K562 (cell line): ENCODE measurements at regions not wholly inside any gene's neighbourhood (a gene's known extent, or its start where the extent isn't known, plus 50 kb on each side); places are given as distances from the start of the nearest gene placed in this dataset.

Experiments
- ATAC-seq: fragments of 200-7000 bp; cut with Tn5 transposase; 3 replicates; pipeline ENCODE4 v1.9.1; 2020; ENCODE audit warnings: moderate library complexity
- BruUV-seq: library from RNA; stranded (reverse); fragments of 400-500 nt; replicated peaks from 2 replicates; lab custom pipeline; 2021; lab: Mats Ljungman, UMichigan
- CTCF ChIA-PET: fragments of 300-600 bp; formaldehyde crosslinking; extraction: SDS; loops from one replicate; lab custom pipeline; 2021; ENCODE audit warnings: low intra/inter-chr PET ratio; lab: Yijun Ruan, JAX
- POLR2A ChIA-PET: fragments of 300-600, 350-650 bp; sonication (Branson Sonifier 250); formaldehyde crosslinking; extraction: SDS; loops from one replicate; lab custom pipeline; 2021; ENCODE audit warnings: antibody characterized with exemption, inconsistent platforms; lab: Yijun Ruan, JAX
- DNase-seq, 4 experiments: peaks; one replicate each; pipeline versions ENCODE4 v3.0.0 to v3.0.0-alpha.2; 2011 to 2018; ENCODE audit warnings: low spot score in 3 of 4, mixed read lengths in 3 of 4; ENCODE audit errors: extremely low read depth in 1 of 4
- FAIRE-seq: peaks from 2 replicates; lab custom pipeline; 2011; peaks lifted over from hg19 to GRCh38; lab: Jason Lieb, UNC
- H2AFZ ChIP-seq: 2 replicates; pipeline ENCODE4 v1.6.0; 2011; ENCODE audit warnings: low read depth, low read length, control low read depth, inconsistent platforms
- H3K27ac ChIP-seq: fragments of 200-600 bp; 3 replicates; pipeline ENCODE4 v1.8.0; 2011; ENCODE audit warnings: low read depth, mild to moderate bottlenecking, control low read depth, inconsistent platforms, low read length, moderate library complexity, mixed read lengths; ENCODE audit errors: extremely low read depth
- H3K27me3 ChIP-seq, 2 experiments: fragments of 300-600 bp in 1 of 2; 2 replicates in 1 of 2; 3 replicates in 1 of 2; pipeline versions ENCODE4 v1.6.0 to v1.8.0; 2011; ENCODE audit warnings: inconsistent platforms in 2 of 2, low read length in 2 of 2, mild to moderate bottlenecking in 1 of 2, mixed read lengths in 1 of 2, moderate library complexity in 1 of 2; ENCODE audit not compliant: control insufficient read depth in 2 of 2, insufficient read depth in 2 of 2
- H3K36me3 ChIP-seq: fragments of 300-600 bp; 3 replicates; pipeline ENCODE4 v1.8.0; 2011; ENCODE audit warnings: mild to moderate bottlenecking, low read length, inconsistent platforms; ENCODE audit not compliant: control insufficient read depth, insufficient read depth
- H3K4me1 ChIP-seq, 2 experiments: fragments of 200-600 bp in 1 of 2; replicated peaks in 1 of 2; 2 replicates in 1 of 2; 3 replicates in 1 of 2; pipeline versions ENCODE4 v1.5.1 to v1.8.0; 2011; ENCODE audit warnings: inconsistent platforms in 2 of 2, low read length in 2 of 2, mild to moderate bottlenecking in 1 of 2, mixed read lengths in 1 of 2, moderate library complexity in 1 of 2; ENCODE audit not compliant: control insufficient read depth in 2 of 2, insufficient read depth in 2 of 2
- H3K4me2 ChIP-seq: 2 replicates; pipeline ENCODE4 v1.6.1; 2011; ENCODE audit warnings: low read length, control low read depth, inconsistent platforms, mixed read lengths; ENCODE audit not compliant: insufficient read depth
- H3K4me3 ChIP-seq: fragments of 200-600 bp; sonication (generic), shearing (Covaris generic); 2 replicates; pipeline ENCODE4 v1.5.1; 2016; ENCODE audit warnings: control low read depth, inconsistent platforms
- H3K79me2 ChIP-seq: fragments of 200-600 bp; 3 replicates; pipeline ENCODE4 v1.8.0; 2011; ENCODE audit warnings: low read length, inconsistent platforms; ENCODE audit not compliant: control insufficient read depth, insufficient read depth
- H3K9ac ChIP-seq, 2 experiments: 2 replicates each; pipeline versions ENCODE4 v1.6.0 to v1.6.1; 2011; ENCODE audit warnings: low read depth in 2 of 2, low read length in 2 of 2, control low read depth in 1 of 2, inconsistent platforms in 1 of 2, mild to moderate bottlenecking in 1 of 2, mixed read lengths in 1 of 2; ENCODE audit not compliant: insufficient read depth in 1 of 2
- H3K9me1 ChIP-seq: one replicate; pipeline ENCODE4 v1.6.0; 2011; ENCODE audit warnings: inconsistent platforms, mild to moderate bottlenecking, low read length, moderate library complexity; ENCODE audit not compliant: control insufficient read depth, insufficient read depth
- H3K9me3 ChIP-seq: replicated peaks from 2 replicates; pipeline ENCODE4 v1.5.1; 2011; ENCODE audit warnings: low read depth, low read length, inconsistent platforms; ENCODE audit not compliant: control insufficient read depth, insufficient read depth
- H4K20me1 ChIP-seq: replicated peaks from 2 replicates; pipeline ENCODE4 v1.6.1; 2011; ENCODE audit warnings: low read length, inconsistent platforms, mixed read lengths; ENCODE audit not compliant: control insufficient read depth, insufficient read depth
- CBFB ChIP-seq: sonication (generic); formaldehyde crosslinking; IDR thresholded peaks from 2 replicates; pipeline ENCODE4 v1.4.0; 2020; ENCODE audit warnings: mild to moderate bottlenecking, missing genetic modification reagents
- DMBX1 ChIP-seq: fragments of 250-450 bp; sonication (Bioruptor Pico); IDR thresholded peaks from 2 replicates; pipeline ENCODE4 v1.8.0; 2022; ENCODE audit warnings: inconsistent platforms, mild to moderate bottlenecking, moderate library complexity, borderline replicate concordance
- GATA2 ChIP-seq: sonication (generic); formaldehyde crosslinking; IDR thresholded peaks from 2 replicates; pipeline ENCODE4 v1.4.0; 2020; ENCODE audit warnings: mild to moderate bottlenecking, missing genetic modification reagents
- HLTF ChIP-seq: fragments of 450-650 bp; IDR thresholded peaks from 2 replicates; pipeline ENCODE4 v1.6.1; 2016
- MEF2D ChIP-seq: conservative IDR thresholded peaks from 2 replicates; pipeline ENCODE4 v1.6.1; 2016; ENCODE audit warnings: low read depth, missing genetic modification characterization, missing compliant biosample characterization
- MEIS2 ChIP-seq: fragments of 450-650 bp; IDR thresholded peaks from 2 replicates; pipeline ENCODE4 v1.6.1; 2014; ENCODE audit warnings: mild to moderate bottlenecking; ENCODE audit not compliant: partially characterized antibody
- SREBF1 ChIP-seq: fragments of 150-350 bp; IDR thresholded peaks from 2 replicates; pipeline ENCODE4 v1.6.1; 2014; ENCODE audit warnings: antibody characterized with exemption, low read depth, low read length, borderline replicate concordance
- ZNF311 ChIP-seq: fragments of 250-450 bp; sonication (Bioruptor Pico); IDR thresholded peaks from 2 replicates; pipeline ENCODE4 v1.4.0; 2020; ENCODE audit warnings: mild to moderate bottlenecking, moderate library complexity
- ZNF551 ChIP-seq: fragments of 250-450 bp; sonication (Bioruptor Pico); IDR thresholded peaks from 2 replicates; pipeline ENCODE4 v1.5.0; 2021; ENCODE audit warnings: mild to moderate bottlenecking, moderate library complexity
- WGBS: fragments of 100-300 bp; shearing (Covaris generic); methylation state at CpG from one replicate; pipeline ENCODE4 v1.1.6; 2016; ENCODE audit warnings: low coverage, mixed read lengths; ENCODE audit not compliant: insufficient coverage; ENCODE audit errors: missing lambda C conversion rate; 5-methylcytosine and 5-hydroxymethylcytosine counted together
- in situ Hi-C: fragments of 300-500 bp; cut with MboI; formaldehyde crosslinking; loops from 4 replicates; pipeline ENCODE4 v1.15.0; 2018; ENCODE audit warnings: inconsistent platforms, mixed read lengths
- intact Hi-C: fragments of 100-400 bp; cut with micrococcal nuclease; formaldehyde crosslinking; loops from 2 replicates; pipeline ENCODE4 v1.14.2; 2022
- TF ChIP-seq, protein P1 (sequence below): fragments of 250-450 bp; sonication (Bioruptor Pico); IDR thresholded peaks from 2 replicates; pipeline ENCODE4 v1.8.0; 2022; ENCODE audit warnings: inconsistent platforms
- TF ChIP-seq, protein P2 (sequence below), 2 experiments: fragments of 450-650 bp; IDR thresholded peaks; 2 replicates each; pipeline ENCODE4 v1.6.1; 2016
- TF ChIP-seq, protein P3 (sequence below): fragments of 450-650 bp; IDR thresholded peaks from one replicate; pipeline ENCODE4 v1.6.1; 2018; ENCODE audit warnings: mild to moderate bottlenecking, moderate library complexity; ENCODE audit not compliant: partially characterized antibody
- TF ChIP-seq, protein P4 (sequence below), 2 experiments: IDR thresholded peaks in 1 of 2; conservative IDR thresholded peaks in 1 of 2; 2 replicates each; pipeline ENCODE4 v1.6.1; 2016; ENCODE audit warnings: low read depth in 2 of 2, mild to moderate bottlenecking in 1 of 2, missing compliant biosample characterization in 1 of 2, missing genetic modification characterization in 1 of 2, moderate library complexity in 1 of 2
- TF ChIP-seq, protein P5 (sequence below): sonication (generic); formaldehyde crosslinking; IDR thresholded peaks from 2 replicates; pipeline ENCODE4 v1.9.0; 2022; ENCODE audit warnings: mild to moderate bottlenecking, missing genetic modification reagents

DNA sequence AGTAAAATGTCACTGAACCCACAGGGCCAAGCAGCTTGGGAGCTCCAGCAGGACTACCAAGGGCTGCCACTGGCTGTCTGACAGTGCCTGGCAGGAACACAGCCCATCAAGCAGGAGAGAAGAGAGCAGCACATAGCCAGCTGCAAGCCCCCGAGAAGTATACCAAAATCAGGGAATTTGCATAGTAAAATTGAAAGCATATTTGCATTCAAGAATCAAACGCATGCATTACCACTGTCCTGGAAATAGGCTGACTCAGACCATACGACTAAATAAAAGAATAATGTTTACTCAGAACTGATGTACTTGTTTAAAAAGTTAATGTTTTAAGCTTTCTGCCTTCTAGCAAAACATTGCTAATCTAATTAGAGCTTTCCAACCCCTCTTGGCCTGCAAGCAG, 298.1 kb downstream of the TFAP2B start (continued):
- TF ChIP-seq, protein P1, sequence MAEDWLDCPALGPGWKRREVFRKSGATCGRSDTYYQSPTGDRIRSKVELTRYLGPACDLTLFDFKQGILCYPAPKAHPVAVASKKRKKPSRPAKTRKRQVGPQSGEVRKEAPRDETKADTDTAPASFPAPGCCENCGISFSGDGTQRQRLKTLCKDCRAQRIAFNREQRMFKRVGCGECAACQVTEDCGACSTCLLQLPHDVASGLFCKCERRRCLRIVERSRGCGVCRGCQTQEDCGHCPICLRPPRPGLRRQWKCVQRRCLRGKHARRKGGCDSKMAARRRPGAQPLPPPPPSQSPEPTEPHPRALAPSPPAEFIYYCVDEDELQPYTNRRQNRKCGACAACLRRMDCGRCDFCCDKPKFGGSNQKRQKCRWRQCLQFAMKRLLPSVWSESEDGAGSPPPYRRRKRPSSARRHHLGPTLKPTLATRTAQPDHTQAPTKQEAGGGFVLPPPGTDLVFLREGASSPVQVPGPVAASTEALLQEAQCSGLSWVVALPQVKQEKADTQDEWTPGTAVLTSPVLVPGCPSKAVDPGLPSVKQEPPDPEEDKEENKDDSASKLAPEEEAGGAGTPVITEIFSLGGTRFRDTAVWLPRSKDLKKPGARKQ (CRISPR knock-in tag), result no peak
- no peak for TF ChIP-seq GATA2 (CRISPR knock-in tag)
- TF ChIP-seq SREBF1, result no peak
- TF ChIP-seq, protein P2, sequence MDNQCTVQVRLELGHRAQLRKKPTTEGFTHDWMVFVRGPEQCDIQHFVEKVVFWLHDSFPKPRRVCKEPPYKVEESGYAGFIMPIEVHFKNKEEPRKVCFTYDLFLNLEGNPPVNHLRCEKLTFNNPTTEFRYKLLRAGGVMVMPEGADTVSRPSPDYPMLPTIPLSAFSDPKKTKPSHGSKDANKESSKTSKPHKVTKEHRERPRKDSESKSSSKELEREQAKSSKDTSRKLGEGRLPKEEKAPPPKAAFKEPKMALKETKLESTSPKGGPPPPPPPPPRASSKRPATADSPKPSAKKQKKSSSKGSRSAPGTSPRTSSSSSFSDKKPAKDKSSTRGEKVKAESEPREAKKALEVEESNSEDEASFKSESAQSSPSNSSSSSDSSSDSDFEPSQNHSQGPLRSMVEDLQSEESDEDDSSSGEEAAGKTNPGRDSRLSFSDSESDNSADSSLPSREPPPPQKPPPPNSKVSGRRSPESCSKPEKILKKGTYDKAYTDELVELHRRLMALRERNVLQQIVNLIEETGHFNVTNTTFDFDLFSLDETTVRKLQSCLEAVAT (IDR thresholded peaks at IDR 0.05), result no peak
- TF ChIP-seq, all 486 proteins: peak for 0

DNA sequence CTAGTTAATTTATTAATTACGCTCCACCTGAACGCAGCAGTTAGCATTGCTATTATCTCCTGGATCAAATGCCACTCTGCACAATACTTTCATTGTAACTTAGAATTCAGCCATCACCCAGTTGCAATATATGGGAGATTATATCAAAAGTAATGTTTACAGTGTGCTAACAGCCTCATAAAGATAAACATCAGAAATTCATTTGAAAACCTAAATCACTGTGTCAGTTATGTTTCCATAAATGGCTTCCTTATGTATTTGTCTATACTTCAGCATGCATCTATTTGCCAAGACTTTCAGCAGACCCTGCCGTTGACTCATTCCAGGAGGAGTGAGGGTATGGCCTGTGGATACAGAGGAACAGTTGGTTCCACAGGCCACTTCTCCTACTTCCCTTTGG, 300.1 kb downstream of the TFAP2B start:
- ChIA-PET POLR2A (no interaction called here), CTCF (no interaction called here)
- Histone ChIP-seq H3K4me2 (no peak overlapping the region), H3K27ac (no peak overlapping the region), H3K9ac (no peak overlapping the region), H3K4me1 (peaks cover 0 to 11% of the 10 kb centered on the region in 2 experiments; a peak in 3 of 5 replicates), H3K36me3 (no peaks in the 10 kb centered on the region), H3K9me3 (no peaks in the 10 kb centered on the region), H3K79me2 (no peaks in the 10 kb centered on the region), H4K20me1 (no peaks in the 10 kb centered on the region), H2AFZ (peak overlapping the region; percentile 19; the same call in 1 of the 2 replicates), H3K27me3 (no peaks in the 10 kb centered on the region), H3K9me1 (no peaks in the 10 kb centered on the region), H3K4me3 (no peak overlapping the region)
- in situ Hi-C loops, result no loop called here
- 72% methylated on average over 3 of the region's 3 CpGs for WGBS
- no peak for ATAC-seq
- BruUV-seq, result no TSS peak
- DNase-seq, result no peak
- intact Hi-C loops, result no loop called here
- FAIRE-seq, result no peak
- TF ChIP-seq MEIS2 (peak; percentile 51), DMBX1 (CRISPR knock-in tag) (no peak), ZNF551 (CRISPR knock-in tag) (no peak), HLTF (no peak), CBFB (no peak), MEF2D (tag) (no peak), ZNF311 (no peak)
- TF ChIP-seq, protein P3, sequence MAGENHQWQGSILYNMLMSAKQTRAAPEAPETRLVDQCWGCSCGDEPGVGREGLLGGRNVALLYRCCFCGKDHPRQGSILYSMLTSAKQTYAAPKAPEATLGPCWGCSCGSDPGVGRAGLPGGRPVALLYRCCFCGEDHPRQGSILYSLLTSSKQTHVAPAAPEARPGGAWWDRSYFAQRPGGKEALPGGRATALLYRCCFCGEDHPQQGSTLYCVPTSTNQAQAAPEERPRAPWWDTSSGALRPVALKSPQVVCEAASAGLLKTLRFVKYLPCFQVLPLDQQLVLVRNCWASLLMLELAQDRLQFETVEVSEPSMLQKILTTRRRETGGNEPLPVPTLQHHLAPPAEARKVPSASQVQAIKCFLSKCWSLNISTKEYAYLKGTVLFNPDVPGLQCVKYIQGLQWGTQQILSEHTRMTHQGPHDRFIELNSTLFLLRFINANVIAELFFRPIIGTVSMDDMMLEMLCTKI, result no peak
- TF ChIP-seq, protein P4, sequence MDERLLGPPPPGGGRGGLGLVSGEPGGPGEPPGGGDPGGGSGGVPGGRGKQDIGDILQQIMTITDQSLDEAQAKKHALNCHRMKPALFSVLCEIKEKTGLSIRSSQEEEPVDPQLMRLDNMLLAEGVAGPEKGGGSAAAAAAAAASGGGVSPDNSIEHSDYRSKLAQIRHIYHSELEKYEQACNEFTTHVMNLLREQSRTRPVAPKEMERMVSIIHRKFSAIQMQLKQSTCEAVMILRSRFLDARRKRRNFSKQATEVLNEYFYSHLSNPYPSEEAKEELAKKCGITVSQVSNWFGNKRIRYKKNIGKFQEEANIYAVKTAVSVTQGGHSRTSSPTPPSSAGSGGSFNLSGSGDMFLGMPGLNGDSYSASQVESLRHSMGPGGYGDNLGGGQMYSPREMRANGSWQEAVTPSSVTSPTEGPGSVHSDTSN (CRISPR knock-in tag; IDR thresholded peaks at IDR 0.05; ENCODE audit: low read depth), result no peak
- TF ChIP-seq, protein P4 (tag; conservative IDR thresholded peaks at IDR 0.05; ENCODE audit: low read depth), result 0 out of 2 replicates have a peak, but pooled peaks have one; percentile 36
- TF ChIP-seq, protein P5, sequence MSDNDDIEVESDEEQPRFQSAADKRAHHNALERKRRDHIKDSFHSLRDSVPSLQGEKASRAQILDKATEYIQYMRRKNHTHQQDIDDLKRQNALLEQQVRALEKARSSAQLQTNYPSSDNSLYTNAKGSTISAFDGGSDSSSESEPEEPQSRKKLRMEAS (CRISPR knock-in tag), result no peak
